Smooth muscle cell (in vitro differentiated cells): ENCODE measurements at regions not wholly inside any gene's neighbourhood (a gene's known extent, or its start where the extent isn't known, plus 50 kb on each side); places are given as distances from the start of the nearest gene placed in this dataset. TPM values are rescaled to one million over a fixed set of nuclear protein-coding genes. Genes with fewer than 3 reads are reported as not detected.

Experiments used
- DNase-seq: peaks from one replicate; lab custom pipeline; 2025; ENCODE audit not compliant: unreplicated experiment; lab: John Stamatoyannopoulos, UW
- H2AFZ ChIP-seq: fragments of 200-600 bp; sonication (generic); 2 replicates; pipeline ENCODE4 v1.6.0; 2016; ENCODE audit warnings: antibody characterized with exemption, low read depth, mild to moderate bottlenecking
- H3F3A ChIP-seq: fragments of 200-600 bp; sonication (generic); 2 replicates; pipeline ENCODE4 v1.6.0; 2017; ENCODE audit warnings: antibody characterized with exemption, low read depth
- H3K27ac ChIP-seq: fragments of 200-600 bp; sonication (generic); 2 replicates; pipeline ENCODE4 v1.5.1; 2016; ENCODE audit warnings: low read depth, mild to moderate bottlenecking
- H3K27me3 ChIP-seq: fragments of 200-600 bp; sonication (generic); 2 replicates; pipeline ENCODE4 v1.6.1; 2016; ENCODE audit warnings: low read depth, mild to moderate bottlenecking
- H3K36me3 ChIP-seq: fragments of 200-600 bp; sonication (generic); 2 replicates; pipeline ENCODE4 v1.5.1; 2016; ENCODE audit warnings: low read depth
- H3K4me1 ChIP-seq: fragments of 200-600 bp; sonication (generic); 2 replicates; pipeline ENCODE4 v1.5.1; 2016; ENCODE audit warnings: low read depth
- H3K4me2 ChIP-seq: fragments of 200-600 bp; sonication (generic); 2 replicates; pipeline ENCODE4 v1.6.0; 2016; ENCODE audit warnings: mild to moderate bottlenecking
- H3K4me3 ChIP-seq: fragments of 200-600 bp; sonication (generic); 2 replicates; pipeline ENCODE4 v1.5.1; 2016; ENCODE audit warnings: mild to moderate bottlenecking
- H3K79me2 ChIP-seq: fragments of 200-600 bp; sonication (generic); 2 replicates; pipeline ENCODE4 v1.6.0; 2016; ENCODE audit warnings: low read depth, mild to moderate bottlenecking
- H3K9ac ChIP-seq: fragments of 200-600 bp; sonication (generic); 2 replicates; pipeline ENCODE4 v1.6.0; 2016; ENCODE audit warnings: low read depth
- H3K9me3 ChIP-seq: fragments of 200-600 bp; sonication (generic); replicated peaks from 2 replicates; pipeline ENCODE4 v1.5.1; 2016; ENCODE audit warnings: low read depth
- H4K20me1 ChIP-seq: fragments of 200-600 bp; sonication (generic); 2 replicates; pipeline ENCODE4 v1.6.0; 2016; ENCODE audit warnings: low read depth
- CTCF ChIP-seq: fragments of 200-600 bp; sonication (generic); IDR thresholded peaks from 2 replicates; pipeline ENCODE4 v1.5.1; 2017; ENCODE audit warnings: borderline replicate concordance, mild to moderate bottlenecking, antibody characterized with exemption; ENCODE audit not compliant: insufficient read depth, poor library complexity, severe bottlenecking
- microRNA counts: library from miRNA; unstranded; fragments of <30 nt; microRNA quantifications from one replicate; lab custom pipeline; 2016
- small RNA-seq: library from RNA; depleted of rRNA; stranded (forward); fragments of <200 nt; gene quantifications from one replicate; pipeline ENCODE3, GENCODE V24; 2014

GRCh38 chr4:115165503-115165902, 52.1 kb upstream of the NDST4 start:
- no peaks in the 10 kb centered on the region for H4K20me1 ChIP-seq
- no peak overlapping the region for H3K4me3 ChIP-seq
- H3F3A ChIP-seq: no peaks in the 10 kb centered on the region
- no peak overlapping the region for H3K4me2 ChIP-seq
- no peaks in the 10 kb centered on the region for H3K79me2 ChIP-seq
- no peak for TF ChIP-seq CTCF
- H3K9me3 ChIP-seq: no peaks in the 10 kb centered on the region
- H3K4me1 ChIP-seq: no peaks in the 10 kb centered on the region
- no peak for DNase-seq
- no peaks in the 10 kb centered on the region for H3K27me3 ChIP-seq
- no peak overlapping the region for H3K9ac ChIP-seq
- H3K36me3 ChIP-seq: no peaks in the 10 kb centered on the region
- H3K27ac ChIP-seq: no peak overlapping the region
- H2AFZ ChIP-seq: no peak overlapping the region

MicroRNA genes in the stretch of these regions (microRNA counts, 767-probe panel; counts per million panel counts)
- 183 counts per million for microRNA hsa-miR-1973 (lab: Ali Mortazavi, UCI)

Small RNA genes in the stretch of these regions (small RNA-seq; reads per million reads assigned to genes)
- gene RNU6-119P: not detected
